ENCODE measurements at regions not wholly inside any gene's neighbourhood (a gene's known extent, or its start where the extent isn't known, plus 50 kb on each side); places are given as distances from the start of the nearest gene placed in this dataset.

DNA sequence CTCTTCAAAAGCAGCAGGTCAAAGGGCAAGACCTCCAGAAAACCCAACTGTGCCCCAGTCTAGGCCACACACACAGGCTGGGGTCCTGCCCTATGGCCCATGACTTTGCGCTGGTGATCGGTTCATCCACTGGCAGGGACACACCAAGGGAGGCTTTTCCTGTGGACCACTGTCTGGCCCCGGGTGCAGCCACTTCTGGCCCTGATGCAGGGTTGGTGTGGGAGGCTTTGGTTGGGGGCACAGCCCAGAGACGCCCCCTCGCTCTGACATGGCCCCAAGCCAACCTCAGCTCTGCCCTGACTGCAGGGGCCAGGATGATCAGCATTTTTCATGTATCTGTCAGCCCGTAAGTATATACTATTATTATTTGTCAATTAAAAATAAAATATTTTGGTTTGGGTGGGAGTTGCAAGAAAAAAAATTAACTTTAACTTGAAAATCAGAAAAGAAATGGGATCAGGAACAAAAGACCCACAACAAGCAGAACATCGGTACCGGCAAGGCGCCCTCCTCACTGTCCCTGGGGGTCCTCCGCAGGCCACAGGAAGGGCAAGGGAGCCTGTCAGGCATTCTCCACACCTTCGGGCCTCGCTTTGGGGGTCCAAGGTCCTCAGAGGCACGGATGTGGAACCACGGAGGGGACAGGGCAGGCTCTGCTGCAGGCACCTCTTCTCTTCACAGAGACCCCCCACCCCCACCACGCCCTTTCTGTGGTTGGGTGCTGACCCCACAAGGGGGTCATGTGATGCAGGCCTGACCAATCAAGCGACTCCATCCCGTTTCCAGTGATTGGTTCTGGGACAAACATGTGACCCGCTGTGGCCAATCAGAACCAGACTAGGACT is 181.5 kb upstream of the SFSWAP start:
- TF ChIP-seq POLR2A (IDR thresholded peaks at IDR 0.05) (no peak), CTCF (IDR thresholded peaks at IDR 0.05) (no peak)
- no peaks in the 10 kb centered on the region for H3K4me1 ChIP-seq
- intact Hi-C loops (cut with DNase I), result no loop called here
- no peak overlapping the region for H3K4me3 ChIP-seq (replicated peaks in 1 of 3)
- no peaks in the 10 kb centered on the region for H3K9me3 ChIP-seq
- 92 to 96% methylated on average over 17 to 18 of the region's 18 CpGs for WGBS, 2 donors
- H3K36me3 ChIP-seq, result no peaks in the 10 kb centered on the region
- no peak overlapping the region for H3K27ac ChIP-seq
- DNase-seq, result no peak
- no peaks in the 10 kb centered on the region for H3K27me3 ChIP-seq

GRCh38 chr12:131530041-131530332 is 180.9 kb upstream of the SFSWAP start:
- no peak overlapping the region for H3K27ac ChIP-seq
- intact Hi-C loops (cut with DNase I), result no loop called here
- no peaks in the 10 kb centered on the region for H3K27me3 ChIP-seq
- TF ChIP-seq CTCF (IDR thresholded peaks at IDR 0.05), result no peak
- TF ChIP-seq POLR2A (IDR thresholded peaks at IDR 0.05), result no peak
- WGBS, 2 donors, result 90 to 93% methylated on average over 4 to 7 of the region's 7 CpGs
- no peaks in the 10 kb centered on the region for H3K4me1 ChIP-seq
- no peaks in the 10 kb centered on the region for H3K36me3 ChIP-seq
- H3K4me3 ChIP-seq (replicated peaks in 1 of 3), result no peak overlapping the region
- H3K9me3 ChIP-seq, result no peaks in the 10 kb centered on the region
- no peak for DNase-seq

GRCh38 chr12:131530422-131530821 is 180.5 kb upstream of the SFSWAP start:
- no peak overlapping the region for H3K4me3 ChIP-seq (replicated peaks in 1 of 3)
- H3K9me3 ChIP-seq, result no peaks in the 10 kb centered on the region
- intact Hi-C loops (cut with DNase I), result no loop called here
- TF ChIP-seq CTCF (IDR thresholded peaks at IDR 0.05), result no peak
- TF ChIP-seq POLR2A (IDR thresholded peaks at IDR 0.05), result no peak
- no peaks in the 10 kb centered on the region for H3K36me3 ChIP-seq
- no peaks in the 10 kb centered on the region for H3K4me1 ChIP-seq
- DNase-seq, result no peak
- H3K27me3 ChIP-seq, result no peaks in the 10 kb centered on the region
- H3K27ac ChIP-seq, result no peak overlapping the region
- WGBS, 2 donors, result 60 to 74% methylated on average over 5 of the region's 5 CpGs

- no peaks in the 10 kb centered on the region for H3K27me3 ChIP-seq
- intact Hi-C loops (cut with DNase I), result no loop called here
These were observed 177.8 kb upstream of the SFSWAP start for GRCh38 chr12:131533139-131533538.

More at GRCh38 chr12:131533139-131533538, 177.8 kb upstream of the SFSWAP start:
- H3K9me3 ChIP-seq, result no peaks in the 10 kb centered on the region
- 79 to 84% methylated on average over 12 of the region's 12 CpGs for WGBS, 2 donors
- H3K27ac ChIP-seq, result no peak overlapping the region
- no peak overlapping the region for H3K4me3 ChIP-seq (replicated peaks in 1 of 3)
- DNase-seq, result no peak
- H3K36me3 ChIP-seq, result no peaks in the 10 kb centered on the region
- no peak for TF ChIP-seq POLR2A (IDR thresholded peaks at IDR 0.05)
- no peak for TF ChIP-seq CTCF (IDR thresholded peaks at IDR 0.05)
- H3K4me1 ChIP-seq, result no peaks in the 10 kb centered on the region
